ENCODE measurements at regions not wholly inside any gene's neighbourhood (a gene's known extent, or its start where the extent isn't known, plus 50 kb on each side); places are given as distances from the start of the nearest gene placed in this dataset.
A peak's percentile ranks its signal among the peaks of the same experiment; 100 is the strongest.

GRCh38 chr17:31684901-31685300, 174.1 kb downstream of the COPRS start:
- Histone ChIP-seq H2BK15ac (replicated peaks; ENCODE audit: low read depth) (no peak overlapping the region), H3K4ac (ENCODE audit: low read depth, low read length) (no peak overlapping the region), H3K23ac (ENCODE audit: low read length) (no peak overlapping the region), H4K5ac (ENCODE audit: low read length) (no peak overlapping the region), H3K27me3 (ENCODE audit: insufficient read depth, low read length, poor library complexity) (no peaks in the 10 kb centered on the region), H3K18ac (ENCODE audit: low read length) (no peak overlapping the region), H2BK120ac (ENCODE audit: low read depth, low read length) (no peak overlapping the region), H3K56ac (ENCODE audit: low read length) (no peak overlapping the region), H3K27ac (ENCODE audit: low read depth, low read length) (no peak overlapping the region), H3K4me1 (ENCODE audit: control insufficient read depth, low read depth, low read length) (no peaks in the 10 kb centered on the region), H3K79me2 (ENCODE audit: control insufficient read depth, insufficient read depth, low read length) (no peaks in the 10 kb centered on the region), H4K8ac (ENCODE audit: low read depth, low read length) (no peak overlapping the region), H3K36me3 (ENCODE audit: control insufficient read depth, insufficient read depth, low read length) (no peaks in the 10 kb centered on the region), H3K9ac (ENCODE audit: low read length) (no peak overlapping the region), H3K4me3 (ENCODE audit: low read length) (no peak overlapping the region), H2AK5ac (ENCODE audit: low read length) (no peak overlapping the region), H3K4me2 (ENCODE audit: low read length) (no peak overlapping the region), H2BK5ac (ENCODE audit: low read length) (no peak overlapping the region), H3K79me1 (ENCODE audit: low read length) (no peaks in the 10 kb centered on the region)
- no peak for DNase-seq
- no CpG with 5 or more reads among the region's 1 CpG for WGBS (ENCODE audit: extremely low coverage, insufficient coverage, low lambda C conversion rate)

DNA sequence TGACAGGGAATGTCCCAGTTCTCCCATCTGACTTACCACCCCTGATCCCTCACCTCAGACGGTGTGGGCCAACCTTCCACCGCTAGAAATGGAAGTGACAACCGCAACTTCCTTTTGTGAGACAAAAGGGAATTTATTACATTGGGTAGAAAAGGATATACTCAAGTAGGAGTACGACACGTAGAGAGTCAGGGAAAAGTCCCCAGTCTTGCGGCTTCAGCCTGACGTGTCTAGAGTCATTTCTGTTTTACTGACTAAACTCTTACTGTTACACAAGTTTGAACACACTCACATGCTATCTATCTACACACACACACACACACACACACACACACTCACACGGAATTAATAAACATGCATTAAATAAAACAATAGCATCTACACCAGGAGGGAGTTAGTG, 178.9 kb downstream of the COPRS start:
- H4K8ac ChIP-seq (ENCODE audit: low read depth, low read length): no peak overlapping the region
- H4K5ac ChIP-seq (ENCODE audit: low read length): no peak overlapping the region
- H2BK120ac ChIP-seq (ENCODE audit: low read depth, low read length): no peak overlapping the region
- H3K27me3 ChIP-seq (ENCODE audit: insufficient read depth, low read length, poor library complexity): no peaks in the 10 kb centered on the region
- no peak overlapping the region for H3K4ac ChIP-seq (ENCODE audit: low read depth, low read length)
- no peak overlapping the region for H3K4me3 ChIP-seq (ENCODE audit: low read length)
- no peak overlapping the region for H2BK5ac ChIP-seq (ENCODE audit: low read length)
- H2BK15ac ChIP-seq (replicated peaks; ENCODE audit: low read depth): no peak overlapping the region
- H3K23ac ChIP-seq (ENCODE audit: low read length): no peak overlapping the region
- H3K56ac ChIP-seq (ENCODE audit: low read length): no peak overlapping the region
- no peaks in the 10 kb centered on the region for H3K79me1 ChIP-seq (ENCODE audit: low read length)
- H2AK5ac ChIP-seq (ENCODE audit: low read length): no peak overlapping the region
- no peak for DNase-seq
- no peaks in the 10 kb centered on the region for H3K4me1 ChIP-seq (ENCODE audit: control insufficient read depth, low read depth, low read length)
- H3K36me3 ChIP-seq (ENCODE audit: control insufficient read depth, insufficient read depth, low read length): no peaks in the 10 kb centered on the region
- no peak overlapping the region for H3K18ac ChIP-seq (ENCODE audit: low read length)
- H3K9ac ChIP-seq (ENCODE audit: low read length): no peak overlapping the region
- no peaks in the 10 kb centered on the region for H3K79me2 ChIP-seq (ENCODE audit: control insufficient read depth, insufficient read depth, low read length)
- H3K27ac ChIP-seq (ENCODE audit: low read depth, low read length): no peak overlapping the region
- WGBS (ENCODE audit: extremely low coverage, insufficient coverage, low lambda C conversion rate): no CpG with 5 or more reads among the region's 8 CpGs
- H3K4me2 ChIP-seq (ENCODE audit: low read length): no peak overlapping the region

- H3K9ac ChIP-seq (ENCODE audit: low read length): no peak overlapping the region
- DNase-seq: no peak
- H2BK15ac ChIP-seq (replicated peaks; ENCODE audit: low read depth): no peak overlapping the region
- H2BK120ac ChIP-seq (ENCODE audit: low read depth, low read length): no peak overlapping the region
- H3K27me3 ChIP-seq (ENCODE audit: insufficient read depth, low read length, poor library complexity): no peaks in the 10 kb centered on the region
- no peak overlapping the region for H3K23ac ChIP-seq (ENCODE audit: low read length)
- no peaks in the 10 kb centered on the region for H3K36me3 ChIP-seq (ENCODE audit: control insufficient read depth, insufficient read depth, low read length)
- no peak overlapping the region for H2BK5ac ChIP-seq (ENCODE audit: low read length)
- no peak overlapping the region for H3K27ac ChIP-seq (ENCODE audit: low read depth, low read length)
- H3K79me1 ChIP-seq (ENCODE audit: low read length): no peaks in the 10 kb centered on the region
- H3K56ac ChIP-seq (ENCODE audit: low read length): no peak overlapping the region
- WGBS (ENCODE audit: extremely low coverage, insufficient coverage, low lambda C conversion rate): no CpG with 5 or more reads among the region's 5 CpGs
- H3K4me1 ChIP-seq (ENCODE audit: control insufficient read depth, low read depth, low read length): no peaks in the 10 kb centered on the region
- H3K79me2 ChIP-seq (ENCODE audit: control insufficient read depth, insufficient read depth, low read length): no peaks in the 10 kb centered on the region
- H3K4me2 ChIP-seq (ENCODE audit: low read length): no peak overlapping the region
- H3K4ac ChIP-seq (ENCODE audit: low read depth, low read length): no peak overlapping the region
- no peak overlapping the region for H2AK5ac ChIP-seq (ENCODE audit: low read length)
- no peak overlapping the region for H4K5ac ChIP-seq (ENCODE audit: low read length)
- no peak overlapping the region for H3K18ac ChIP-seq (ENCODE audit: low read length)
- H3K4me3 ChIP-seq (ENCODE audit: low read length): no peak overlapping the region
- H4K8ac ChIP-seq (ENCODE audit: low read depth, low read length): no peak overlapping the region
Observed at GRCh38 chr17:31679667-31680066, 179.4 kb downstream of the COPRS start.

- Histone ChIP-seq H3K4me1 (ENCODE audit: control insufficient read depth, low read depth, low read length) (no peaks in the 10 kb centered on the region), H3K36me3 (ENCODE audit: control insufficient read depth, insufficient read depth, low read length) (no peaks in the 10 kb centered on the region), H2BK120ac (ENCODE audit: low read depth, low read length) (no peak overlapping the region), H3K79me1 (ENCODE audit: low read length) (no peaks in the 10 kb centered on the region), H3K4ac (ENCODE audit: low read depth, low read length) (no peak overlapping the region), H2AK5ac (ENCODE audit: low read length) (no peak overlapping the region), H3K9ac (ENCODE audit: low read length) (no peak overlapping the region), H4K8ac (ENCODE audit: low read depth, low read length) (no peak overlapping the region), H3K27me3 (ENCODE audit: insufficient read depth, low read length, poor library complexity) (no peaks in the 10 kb centered on the region), H3K56ac (ENCODE audit: low read length) (no peak overlapping the region), H3K4me3 (ENCODE audit: low read length) (no peak overlapping the region), H3K79me2 (ENCODE audit: control insufficient read depth, insufficient read depth, low read length) (no peaks in the 10 kb centered on the region), H2BK5ac (ENCODE audit: low read length) (no peak overlapping the region), H3K23ac (ENCODE audit: low read length) (no peak overlapping the region), H4K5ac (ENCODE audit: low read length) (no peak overlapping the region), H3K4me2 (ENCODE audit: low read length) (no peak overlapping the region), H3K27ac (ENCODE audit: low read depth, low read length) (no peak overlapping the region), H3K18ac (ENCODE audit: low read length) (no peak overlapping the region), H2BK15ac (replicated peaks; ENCODE audit: low read depth) (no peak overlapping the region)
- peak; percentile 11 for DNase-seq
- WGBS (ENCODE audit: extremely low coverage, insufficient coverage, low lambda C conversion rate): no CpG with 5 or more reads among the region's 1 CpG
Observed at GRCh38 chr17:31678431-31678830, 180.6 kb downstream of the COPRS start.

- Histone ChIP-seq H3K23ac (ENCODE audit: low read length) (no peak overlapping the region), H3K4me2 (ENCODE audit: low read length) (no peak overlapping the region), H3K4ac (ENCODE audit: low read depth, low read length) (no peak overlapping the region), H3K4me1 (ENCODE audit: control insufficient read depth, low read depth, low read length) (no peaks in the 10 kb centered on the region), H3K27ac (ENCODE audit: low read depth, low read length) (no peak overlapping the region), H3K4me3 (ENCODE audit: low read length) (no peak overlapping the region), H2BK5ac (ENCODE audit: low read length) (no peak overlapping the region), H3K18ac (ENCODE audit: low read length) (no peak overlapping the region), H3K27me3 (ENCODE audit: insufficient read depth, low read length, poor library complexity) (no peaks in the 10 kb centered on the region), H4K5ac (ENCODE audit: low read length) (no peak overlapping the region), H4K8ac (ENCODE audit: low read depth, low read length) (no peak overlapping the region), H3K79me2 (ENCODE audit: control insufficient read depth, insufficient read depth, low read length) (no peaks in the 10 kb centered on the region), H3K9ac (ENCODE audit: low read length) (no peak overlapping the region), H3K36me3 (ENCODE audit: control insufficient read depth, insufficient read depth, low read length) (no peaks in the 10 kb centered on the region), H3K56ac (ENCODE audit: low read length) (no peak overlapping the region), H3K79me1 (ENCODE audit: low read length) (no peaks in the 10 kb centered on the region), H2BK15ac (replicated peaks; ENCODE audit: low read depth) (no peak overlapping the region), H2BK120ac (ENCODE audit: low read depth, low read length) (no peak overlapping the region), H2AK5ac (ENCODE audit: low read length) (no peak overlapping the region)
- no peak for DNase-seq
- WGBS (ENCODE audit: extremely low coverage, insufficient coverage, low lambda C conversion rate): no CpG with 5 or more reads among the region's 6 CpGs
Observed at GRCh38 chr17:31677681-31678080, 181.4 kb downstream of the COPRS start.

DNA sequence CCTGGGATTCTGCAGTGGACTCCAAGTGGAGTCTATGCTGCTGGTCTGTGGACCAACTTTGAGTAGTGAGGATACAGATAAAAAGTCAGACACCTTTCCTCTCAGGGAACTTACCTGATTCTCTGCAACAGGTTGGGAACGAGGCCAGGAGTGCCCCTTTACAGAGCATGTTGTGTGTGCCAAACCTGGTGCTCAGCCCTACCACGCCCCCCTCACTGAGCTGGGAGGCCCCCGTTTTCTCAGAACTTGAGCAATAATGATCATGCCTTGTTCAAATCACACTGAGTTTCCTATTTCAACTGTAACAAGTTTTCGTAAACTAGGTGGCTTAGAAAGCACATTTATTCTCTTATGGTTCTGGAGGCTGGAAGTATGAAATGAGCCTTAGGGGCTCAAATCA, 182.0 kb downstream of the COPRS start:
- Histone ChIP-seq H3K36me3 (ENCODE audit: control insufficient read depth, insufficient read depth, low read length) (no peaks in the 10 kb centered on the region), H4K8ac (ENCODE audit: low read depth, low read length) (no peak overlapping the region), H3K27ac (ENCODE audit: low read depth, low read length) (no peak overlapping the region), H4K5ac (ENCODE audit: low read length) (no peak overlapping the region), H3K18ac (ENCODE audit: low read length) (no peak overlapping the region), H3K9ac (ENCODE audit: low read length) (no peak overlapping the region), H2AK5ac (ENCODE audit: low read length) (no peak overlapping the region), H3K79me2 (ENCODE audit: control insufficient read depth, insufficient read depth, low read length) (no peaks in the 10 kb centered on the region), H3K56ac (ENCODE audit: low read length) (no peak overlapping the region), H2BK5ac (ENCODE audit: low read length) (no peak overlapping the region), H3K4me3 (ENCODE audit: low read length) (no peak overlapping the region), H3K4me2 (ENCODE audit: low read length) (no peak overlapping the region), H3K79me1 (ENCODE audit: low read length) (no peaks in the 10 kb centered on the region), H3K4ac (ENCODE audit: low read depth, low read length) (no peak overlapping the region), H2BK15ac (replicated peaks; ENCODE audit: low read depth) (no peak overlapping the region), H3K27me3 (ENCODE audit: insufficient read depth, low read length, poor library complexity) (no peaks in the 10 kb centered on the region), H3K4me1 (ENCODE audit: control insufficient read depth, low read depth, low read length) (no peaks in the 10 kb centered on the region), H2BK120ac (ENCODE audit: low read depth, low read length) (no peak overlapping the region), H3K23ac (ENCODE audit: low read length) (no peak overlapping the region)
- DNase-seq: no peak
- no CpG with 5 or more reads among the region's 4 CpGs for WGBS (ENCODE audit: extremely low coverage, insufficient coverage, low lambda C conversion rate)

All from mesendoderm (in vitro differentiated cells).